ENCODE measurements at regions not wholly inside any gene's neighbourhood (a gene's known extent, or its start where the extent isn't known, plus 50 kb on each side); places are given as distances from the start of the nearest gene placed in this dataset.

DNA sequence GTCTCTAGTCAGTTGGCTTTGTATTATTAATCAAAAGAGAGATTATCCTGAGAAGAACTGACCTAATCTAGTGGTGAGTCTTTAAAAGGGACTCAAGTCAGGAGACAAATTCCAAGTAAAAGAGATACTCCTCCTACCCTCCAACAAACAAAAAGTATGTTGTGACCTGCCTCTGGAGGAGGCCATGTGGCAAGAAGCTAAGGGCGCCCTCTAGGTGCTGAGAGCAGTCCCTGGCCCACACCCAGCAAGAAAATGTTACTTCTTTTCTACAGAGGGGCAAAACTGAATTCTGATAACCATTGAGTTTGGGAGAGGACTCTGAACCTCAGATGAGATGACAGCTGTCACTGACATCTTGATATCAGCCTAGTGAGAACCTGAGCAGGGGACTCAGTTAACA is 953.6 kb upstream of the AGA start:
- H2AK9ac ChIP-seq (replicated peaks; ENCODE audit: low read depth, low read length, poor library complexity): no peak overlapping the region
- H4K5ac ChIP-seq (ENCODE audit: low read depth, low read length): no peak overlapping the region
- in situ Hi-C loops (cut with MboI; ENCODE audit: low sequenced_read_pairs): no loop called here
- H3K9me3 ChIP-seq (ENCODE audit: control insufficient read depth, insufficient read depth, low read length): peaks cover 4% of the 10 kb centered on the region; the same call in 1 of the 2 replicates
- H4K20me1 ChIP-seq (ENCODE audit: insufficient read depth, low read length): no peaks in the 10 kb centered on the region
- no peak overlapping the region for H3K14ac ChIP-seq (replicated peaks; ENCODE audit: low read depth, low read length)
- H4K91ac ChIP-seq (ENCODE audit: insufficient read depth, low read depth, low read length): no peak overlapping the region
- ChIA-PET CTCF (no interaction called here), POLR2A (ENCODE audit: unreplicated experiment) (no interaction called here)
- no peak overlapping the region for H2AK5ac ChIP-seq (ENCODE audit: low read depth, low read length)
- no peaks in the 10 kb centered on the region for H3K9me1 ChIP-seq (ENCODE audit: insufficient read depth, low read length)
- H4K8ac ChIP-seq (ENCODE audit: low read depth in 2 of 2, low read length in 2 of 2): no peak overlapping the region
- no peak overlapping the region for H3K4me2 ChIP-seq (ENCODE audit: low read depth, low read length)
- H2BK120ac ChIP-seq (ENCODE audit: low read depth, low read length): no peak overlapping the region
- no CpG with 5 or more reads among the region's 1 CpG for WGBS, 2 experiments (ENCODE audit: extremely low coverage in 2 of 2, insufficient read length in 1 of 2)
- dilution Hi-C loops (cut with HindIII; ENCODE audit: low sequenced_read_pairs, unreplicated experiment): no loop called here
- H3K4me1 ChIP-seq (ENCODE audit: control insufficient read depth, insufficient read depth, low read length): no peaks in the 10 kb centered on the region
- no peak overlapping the region for H3K9ac ChIP-seq (ENCODE audit: low read depth, low read length)
- intact Hi-C loops (cut with micrococcal nuclease): no loop called here
- H2BK15ac ChIP-seq (ENCODE audit: low read depth, low read length): no peak overlapping the region
- H3K36me3 ChIP-seq (ENCODE audit: control insufficient read depth, insufficient read depth, low read length): no peaks in the 10 kb centered on the region
- DNase-seq (no peak), ATAC-seq (ENCODE audit: low read depth) (no peak)
- H3K23ac ChIP-seq (ENCODE audit: low read depth, low read length): no peak overlapping the region
- H3K4me3 ChIP-seq (ENCODE audit: insufficient read depth, low read depth, low read length): no peak overlapping the region
- no peak overlapping the region for H2BK5ac ChIP-seq (ENCODE audit: low read depth, low read length, poor library complexity, severe bottlenecking)
- no TSS peak for BruUV-seq (replicated peaks)
- H3K27ac ChIP-seq (ENCODE audit: insufficient read depth, low read length): no peak overlapping the region
- no peak overlapping the region for H3K56ac ChIP-seq (ENCODE audit: extremely low read depth, insufficient read depth, low read length)
- no peaks in the 10 kb centered on the region for H3K27me3 ChIP-seq (ENCODE audit: control insufficient read depth, insufficient read depth, low read length)
- H3K79me1 ChIP-seq (ENCODE audit: low read depth in 1 of 2, low read length in 2 of 2): no peaks in the 10 kb centered on the region
- H2BK20ac ChIP-seq (ENCODE audit: low read depth, low read length): no peak overlapping the region
- no peak for TF ChIP-seq POLR2A (IDR thresholded peaks at IDR 0.05; ENCODE audit: low read depth, low read length)
- no peak for TF ChIP-seq RAD21 (IDR thresholded peaks at IDR 0.05; ENCODE audit: low read length)
- TF ChIP-seq CHD1 (IDR thresholded peaks at IDR 0.05; ENCODE audit: low read depth, low read length): no peak
- TF ChIP-seq NFE2L2 (IDR thresholded peaks at IDR 0.05; ENCODE audit: low read depth, low read length): no peak
- TF ChIP-seq, protein P1, sequence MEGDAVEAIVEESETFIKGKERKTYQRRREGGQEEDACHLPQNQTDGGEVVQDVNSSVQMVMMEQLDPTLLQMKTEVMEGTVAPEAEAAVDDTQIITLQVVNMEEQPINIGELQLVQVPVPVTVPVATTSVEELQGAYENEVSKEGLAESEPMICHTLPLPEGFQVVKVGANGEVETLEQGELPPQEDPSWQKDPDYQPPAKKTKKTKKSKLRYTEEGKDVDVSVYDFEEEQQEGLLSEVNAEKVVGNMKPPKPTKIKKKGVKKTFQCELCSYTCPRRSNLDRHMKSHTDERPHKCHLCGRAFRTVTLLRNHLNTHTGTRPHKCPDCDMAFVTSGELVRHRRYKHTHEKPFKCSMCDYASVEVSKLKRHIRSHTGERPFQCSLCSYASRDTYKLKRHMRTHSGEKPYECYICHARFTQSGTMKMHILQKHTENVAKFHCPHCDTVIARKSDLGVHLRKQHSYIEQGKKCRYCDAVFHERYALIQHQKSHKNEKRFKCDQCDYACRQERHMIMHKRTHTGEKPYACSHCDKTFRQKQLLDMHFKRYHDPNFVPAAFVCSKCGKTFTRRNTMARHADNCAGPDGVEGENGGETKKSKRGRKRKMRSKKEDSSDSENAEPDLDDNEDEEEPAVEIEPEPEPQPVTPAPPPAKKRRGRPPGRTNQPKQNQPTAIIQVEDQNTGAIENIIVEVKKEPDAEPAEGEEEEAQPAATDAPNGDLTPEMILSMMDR (conservative IDR thresholded peaks at IDR 0.05; ENCODE audit: low read depth, low read length): no peak
- TF ChIP-seq, protein P2, sequence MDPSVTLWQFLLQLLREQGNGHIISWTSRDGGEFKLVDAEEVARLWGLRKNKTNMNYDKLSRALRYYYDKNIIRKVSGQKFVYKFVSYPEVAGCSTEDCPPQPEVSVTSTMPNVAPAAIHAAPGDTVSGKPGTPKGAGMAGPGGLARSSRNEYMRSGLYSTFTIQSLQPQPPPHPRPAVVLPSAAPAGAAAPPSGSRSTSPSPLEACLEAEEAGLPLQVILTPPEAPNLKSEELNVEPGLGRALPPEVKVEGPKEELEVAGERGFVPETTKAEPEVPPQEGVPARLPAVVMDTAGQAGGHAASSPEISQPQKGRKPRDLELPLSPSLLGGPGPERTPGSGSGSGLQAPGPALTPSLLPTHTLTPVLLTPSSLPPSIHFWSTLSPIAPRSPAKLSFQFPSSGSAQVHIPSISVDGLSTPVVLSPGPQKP (IDR thresholded peaks at IDR 0.05; ENCODE audit: borderline replicate concordance, low read depth, low read length): no peak
- no peak for TF ChIP-seq BHLHE40 (IDR thresholded peaks at IDR 0.05; ENCODE audit: low read depth, low read length)
- no peak for TF ChIP-seq MAFK (IDR thresholded peaks at IDR 0.05; ENCODE audit: low read depth, low read length)
- no peak for TF ChIP-seq FOS (IDR thresholded peaks at IDR 0.05; ENCODE audit: low read depth, low read length)
- TF ChIP-seq MAZ (IDR thresholded peaks at IDR 0.05; ENCODE audit: borderline replicate concordance, low read depth, low read length): no peak
- TF ChIP-seq, protein P3, sequence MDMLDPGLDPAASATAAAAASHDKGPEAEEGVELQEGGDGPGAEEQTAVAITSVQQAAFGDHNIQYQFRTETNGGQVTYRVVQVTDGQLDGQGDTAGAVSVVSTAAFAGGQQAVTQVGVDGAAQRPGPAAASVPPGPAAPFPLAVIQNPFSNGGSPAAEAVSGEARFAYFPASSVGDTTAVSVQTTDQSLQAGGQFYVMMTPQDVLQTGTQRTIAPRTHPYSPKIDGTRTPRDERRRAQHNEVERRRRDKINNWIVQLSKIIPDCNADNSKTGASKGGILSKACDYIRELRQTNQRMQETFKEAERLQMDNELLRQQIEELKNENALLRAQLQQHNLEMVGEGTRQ (IDR thresholded peaks at IDR 0.05; ENCODE audit: low read depth, low read length): no peak
- TF ChIP-seq SMC3 (IDR thresholded peaks at IDR 0.05; ENCODE audit: low read depth, low read length): no peak
- TF ChIP-seq RCOR1 (IDR thresholded peaks at IDR 0.05; ENCODE audit: insufficient replicate concordance, low read length): no peak
- TF ChIP-seq RFX5 (IDR thresholded peaks at IDR 0.05; ENCODE audit: low read depth, low read length): no peak
- TF ChIP-seq CEBPB (IDR thresholded peaks at IDR 0.05; ENCODE audit: low read depth, low read length): no peak
- TF ChIP-seq MXI1 (IDR thresholded peaks at IDR 0.05; ENCODE audit: borderline replicate concordance, low read depth, low read length): no peak
- H3K4ac ChIP-seq (ENCODE audit: low read depth, low read length): no peak overlapping the region
- no peak overlapping the region for H3K18ac ChIP-seq (ENCODE audit: low read depth, low read length)
- H2AFZ ChIP-seq (replicated peaks; ENCODE audit: low read length, poor library complexity): no peak overlapping the region

Measured in IMR-90 (cell line).